B cell (primary cell): ENCODE measurements at regions not wholly inside any gene's neighbourhood (a gene's known extent, or its start where the extent isn't known, plus 50 kb on each side); places are given as distances from the start of the nearest gene placed in this dataset.

Source experiments
- ATAC-seq: fragments of 200-7000 bp; cut with Tn5 transposase; one replicate; pipeline ENCODE4 v1.10.0; 2021; ENCODE audit warnings: low read depth, mild to moderate bottlenecking, moderate number of reproducible peaks, moderate library complexity
- CTCF ChIA-PET: fragments of 350-600 bp; sonication (Branson Sonifier 250); formaldehyde crosslinking; loops from one replicate; lab custom pipeline; 2021; ENCODE audit warnings: antibody characterized with exemption, inconsistent platforms; lab: Charles Lee
- POLR2A ChIA-PET: fragments of 350-600 bp; sonication (Branson Sonifier 250); formaldehyde crosslinking; loops from one replicate; lab custom pipeline; 2021; ENCODE audit warnings: antibody characterized with exemption; lab: Charles Lee
- DNase-seq: peaks from one replicate; pipeline ENCODE4 v3.0.0; 2013
- H2AFZ ChIP-seq: 2 replicates; pipeline ENCODE4 v1.6.1; 2012; ENCODE audit warnings: mild to moderate bottlenecking, low read depth, low read length; ENCODE audit not compliant: insufficient read depth, poor library complexity, severe bottlenecking
- H3K27ac ChIP-seq, 2 donors: 1 replicate in 1 of 2; 2 replicates in 1 of 2; pipeline ENCODE4 v1.5.1; 2012 to 2013; ENCODE audit warnings: low read length in 2 of 2, mild to moderate bottlenecking in 2 of 2, moderate library complexity in 1 of 2
- H3K27me3 ChIP-seq, 4 experiments: fragments of 200-600 bp in 1 of 4; sonication (generic) in 1 of 4; replicated peaks in 1 of 4; 1 replicate in 2 of 4; 2 replicates in 2 of 4; pipeline versions ENCODE4 v1.6.1 to v1.7.0; 2013 to 2016; ENCODE audit warnings: low read length in 3 of 4, mild to moderate bottlenecking in 2 of 4, mixed read lengths in 1 of 4, moderate library complexity in 1 of 4; ENCODE audit not compliant: insufficient read depth in 4 of 4, control insufficient read depth in 3 of 4; ENCODE audit errors: control extremely low read depth in 1 of 4
- H3K36me3 ChIP-seq, 2 experiments: replicated peaks in 1 of 2; 1 replicate in 1 of 2; 2 replicates in 1 of 2; pipeline versions ENCODE4 v1.6.1 to v1.7.1; 2013; ENCODE audit warnings: low read length in 1 of 2; ENCODE audit not compliant: insufficient read depth in 2 of 2, control insufficient read depth in 1 of 2; ENCODE audit errors: control extremely low read depth in 1 of 2, extremely low read depth in 1 of 2
- H3K4me1 ChIP-seq, 2 donors: fragments of 200-600 bp in 1 of 2; sonication (generic) in 1 of 2; 1 replicate in 1 of 2; 2 replicates in 1 of 2; pipeline versions ENCODE4 v1.5.1 to v1.6.1; 2013 to 2017; ENCODE audit warnings: low read length in 2 of 2; ENCODE audit not compliant: control insufficient read depth in 2 of 2, insufficient read depth in 2 of 2
- H3K4me2 ChIP-seq: replicated peaks from 2 replicates; pipeline ENCODE3; 2012; ENCODE audit warnings: mild to moderate bottlenecking, low read depth, low read length; ENCODE audit not compliant: poor library complexity, severe bottlenecking
- H3K4me3 ChIP-seq, 5 experiments: fragments of 200-600 bp in 1 of 5; sonication (generic) in 1 of 5; 1 replicate in 3 of 5; 2 replicates in 2 of 5; pipeline versions ENCODE4 v1.5.1 to v1.7.0; 2011 to 2016; ENCODE audit warnings: low read length in 4 of 5, mild to moderate bottlenecking in 4 of 5, low read depth in 2 of 5, control low read depth in 1 of 5, moderate library complexity in 1 of 5; ENCODE audit not compliant: insufficient read depth in 1 of 5; ENCODE audit errors: control extremely low read depth in 1 of 5, extremely low read depth in 1 of 5
- H3K79me2 ChIP-seq: fragments of 200-600 bp; sonication (generic); one replicate; pipeline ENCODE4 v1.6.0; 2016; ENCODE audit warnings: low read length; ENCODE audit not compliant: control insufficient read depth, insufficient read depth
- H3K9ac ChIP-seq: fragments of 200-600 bp; sonication (generic); 2 replicates; pipeline ENCODE4 v1.6.1; 2017; ENCODE audit warnings: mild to moderate bottlenecking, low read length, moderate library complexity
- H3K9me3 ChIP-seq, 3 donors: one replicate each; pipeline versions ENCODE4 v1.6.1 to v1.7.1; 2013; ENCODE audit warnings: low read length in 2 of 3; ENCODE audit not compliant: control insufficient read depth in 2 of 3, insufficient read depth in 1 of 3; ENCODE audit errors: control extremely low read depth in 1 of 3
- H4K20me1 ChIP-seq: 2 replicates; pipeline ENCODE4 v1.6.0; 2012; ENCODE audit warnings: mild to moderate bottlenecking, low read length; ENCODE audit not compliant: insufficient read depth, control insufficient read depth, poor library complexity, severe bottlenecking
- H3K27ac Mint-ChIP-seq: one replicate; pipeline ENCODE4 v1.8.0; 2021; ENCODE audit warnings: mixed read lengths
- H3K27me3 Mint-ChIP-seq: one replicate; pipeline ENCODE4 v1.8.0; 2021; ENCODE audit warnings: mixed read lengths
- H3K4me1 Mint-ChIP-seq: one replicate; pipeline ENCODE4 v1.8.0; 2021; ENCODE audit warnings: mixed read lengths
- H3K4me3 Mint-ChIP-seq: one replicate; pipeline ENCODE4 v1.8.0; 2021; ENCODE audit warnings: mixed read lengths
- H3K9me3 Mint-ChIP-seq: one replicate; pipeline ENCODE4 v1.8.0; 2022; ENCODE audit warnings: mixed read lengths; ENCODE audit not compliant: insufficient read depth
- CTCF ChIP-seq: fragments of 200-600 bp; IDR thresholded peaks from one replicate; pipeline ENCODE4 v1.8.0; 2022; ENCODE audit warnings: antibody characterized with exemption, mild to moderate bottlenecking
- EZH2 ChIP-seq: IDR thresholded peaks from 2 replicates; pipeline ENCODE4 v1.6.1; 2012; ENCODE audit warnings: borderline replicate concordance, low read depth, mild to moderate bottlenecking, moderate library complexity, low read length; ENCODE audit not compliant: insufficient read depth, poor library complexity, severe bottlenecking
- WGBS: methylation state at CpG from one replicate; pipeline ENCODE4 v1.1.5; 2013; ENCODE audit warnings: missing lambda C conversion rate; ENCODE audit not compliant: insufficient coverage; 5-methylcytosine and 5-hydroxymethylcytosine counted together
- intact Hi-C: fragments of 100-400 bp; cut with micrococcal nuclease; formaldehyde crosslinking; loops from one replicate; pipeline ENCODE4 v1.10.0; 2022

- Histone ChIP-seq H3K27me3 (no peaks in the 10 kb centered on the region), H4K20me1 (no peaks in the 10 kb centered on the region), H3K79me2 (no peaks in the 10 kb centered on the region), H3K27ac (no peak overlapping the region), H3K9ac (no peak overlapping the region), H3K36me3 (no peaks in the 10 kb centered on the region), H3K4me1 (no peaks in the 10 kb centered on the region), H2AFZ (no peak overlapping the region), H3K4me2 (no peak overlapping the region), H3K9me3 (no peaks in the 10 kb centered on the region), H3K4me3 (no peak overlapping the region)
- Mint-ChIP-seq H3K4me1 (no peaks in the 10 kb centered on the region), H3K4me3 (no peak overlapping the region), H3K9me3 (no peaks in the 10 kb centered on the region), H3K27me3 (peaks cover 6% of the 10 kb centered on the region), H3K27ac (no peak overlapping the region)
- CTCF ChIA-PET: no interaction called here
- WGBS: 25% methylated on average over 1 of the region's 3 CpGs
- DNase-seq (no peak), ATAC-seq (no peak)
- no peak for TF ChIP-seq EZH2
- no peak for TF ChIP-seq CTCF
- intact Hi-C loops: no loop called here
- POLR2A ChIA-PET: no interaction called here
These were observed 209.8 kb downstream of the TFAP2A start for GRCh38 chr6:10205120-10205519.

GRCh38 chr6:10203651-10204050 lies 211.2 kb downstream of the TFAP2A start:
- Histone ChIP-seq H3K9me3 (no peaks in the 10 kb centered on the region), H3K4me1 (no peaks in the 10 kb centered on the region), H3K4me3 (no peak overlapping the region), H3K27ac (no peak overlapping the region), H3K4me2 (no peak overlapping the region), H3K9ac (no peak overlapping the region), H3K79me2 (no peaks in the 10 kb centered on the region), H4K20me1 (no peaks in the 10 kb centered on the region), H3K36me3 (no peaks in the 10 kb centered on the region), H3K27me3 (no peaks in the 10 kb centered on the region), H2AFZ (no peak overlapping the region)
- intact Hi-C loops: no loop called here
- H3K9me3 Mint-ChIP-seq: no peaks in the 10 kb centered on the region
- TF ChIP-seq CTCF: no peak
- TF ChIP-seq EZH2: no peak
- DNase-seq (no peak), ATAC-seq (no peak)
- H3K4me1 Mint-ChIP-seq: no peaks in the 10 kb centered on the region
- peaks cover 6% of the 10 kb centered on the region for H3K27me3 Mint-ChIP-seq
- WGBS: no CpG with 5 or more reads among the region's 1 CpG
- ChIA-PET CTCF (no interaction called here), POLR2A (no interaction called here)
- no peak overlapping the region for H3K27ac Mint-ChIP-seq
- no peak overlapping the region for H3K4me3 Mint-ChIP-seq
